ENCODE measurements at regions not wholly inside any gene's neighbourhood (a gene's known extent, or its start where the extent isn't known, plus 50 kb on each side); places are given as distances from the start of the nearest gene placed in this dataset.

- TF ChIP-seq CTCF (IDR thresholded peaks at IDR 0.05) = no peak
- TF ChIP-seq POLR2A (IDR thresholded peaks at IDR 0.05) = no peak
- TF ChIP-seq EP300 (IDR thresholded peaks at IDR 0.05) = no peak
- TF ChIP-seq POLR2AphosphoS5 (IDR thresholded peaks at IDR 0.05) = no peak
Measured at GRCh38 chr9:109600142-109600541, 102.0 kb upstream of the PTPN3 start.
